ENCODE measurements at regions not wholly inside any gene's neighbourhood (a gene's known extent, or its start where the extent isn't known, plus 50 kb on each side); places are given as distances from the start of the nearest gene placed in this dataset.

- TF ChIP-seq, protein P1, sequence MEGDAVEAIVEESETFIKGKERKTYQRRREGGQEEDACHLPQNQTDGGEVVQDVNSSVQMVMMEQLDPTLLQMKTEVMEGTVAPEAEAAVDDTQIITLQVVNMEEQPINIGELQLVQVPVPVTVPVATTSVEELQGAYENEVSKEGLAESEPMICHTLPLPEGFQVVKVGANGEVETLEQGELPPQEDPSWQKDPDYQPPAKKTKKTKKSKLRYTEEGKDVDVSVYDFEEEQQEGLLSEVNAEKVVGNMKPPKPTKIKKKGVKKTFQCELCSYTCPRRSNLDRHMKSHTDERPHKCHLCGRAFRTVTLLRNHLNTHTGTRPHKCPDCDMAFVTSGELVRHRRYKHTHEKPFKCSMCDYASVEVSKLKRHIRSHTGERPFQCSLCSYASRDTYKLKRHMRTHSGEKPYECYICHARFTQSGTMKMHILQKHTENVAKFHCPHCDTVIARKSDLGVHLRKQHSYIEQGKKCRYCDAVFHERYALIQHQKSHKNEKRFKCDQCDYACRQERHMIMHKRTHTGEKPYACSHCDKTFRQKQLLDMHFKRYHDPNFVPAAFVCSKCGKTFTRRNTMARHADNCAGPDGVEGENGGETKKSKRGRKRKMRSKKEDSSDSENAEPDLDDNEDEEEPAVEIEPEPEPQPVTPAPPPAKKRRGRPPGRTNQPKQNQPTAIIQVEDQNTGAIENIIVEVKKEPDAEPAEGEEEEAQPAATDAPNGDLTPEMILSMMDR (IDR thresholded peaks at IDR 0.05): no peak
- no peak for TF ChIP-seq POLR2A (IDR thresholded peaks at IDR 0.05)
Measured at GRCh38 chr7:66507764-66508296, 120.9 kb upstream of the KCTD7 start.
